ENCODE measurements at regions not wholly inside any gene's neighbourhood (a gene's known extent, or its start where the extent isn't known, plus 50 kb on each side); places are given as distances from the start of the nearest gene placed in this dataset.

DNA sequence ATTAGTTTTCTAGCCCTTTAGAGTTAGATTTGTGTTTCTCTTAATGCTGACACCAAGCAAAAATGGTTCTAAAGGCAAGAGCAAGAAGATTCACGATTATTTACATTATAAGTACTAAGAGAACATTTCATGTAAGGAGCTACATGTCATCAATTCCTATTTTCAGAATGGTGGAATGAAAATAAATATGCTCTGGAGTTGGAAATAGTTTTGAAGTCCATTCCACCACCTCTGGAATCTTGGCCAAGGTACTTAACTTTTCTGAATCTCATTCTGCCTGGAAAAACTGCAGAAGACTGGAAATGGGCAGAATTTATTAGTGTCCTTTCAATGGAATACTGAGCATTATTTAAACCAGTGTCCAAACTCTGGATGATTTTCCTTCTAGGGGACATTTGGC lies 125.1 kb upstream of the RAB11FIP2 start:
- TF ChIP-seq, protein P1, sequence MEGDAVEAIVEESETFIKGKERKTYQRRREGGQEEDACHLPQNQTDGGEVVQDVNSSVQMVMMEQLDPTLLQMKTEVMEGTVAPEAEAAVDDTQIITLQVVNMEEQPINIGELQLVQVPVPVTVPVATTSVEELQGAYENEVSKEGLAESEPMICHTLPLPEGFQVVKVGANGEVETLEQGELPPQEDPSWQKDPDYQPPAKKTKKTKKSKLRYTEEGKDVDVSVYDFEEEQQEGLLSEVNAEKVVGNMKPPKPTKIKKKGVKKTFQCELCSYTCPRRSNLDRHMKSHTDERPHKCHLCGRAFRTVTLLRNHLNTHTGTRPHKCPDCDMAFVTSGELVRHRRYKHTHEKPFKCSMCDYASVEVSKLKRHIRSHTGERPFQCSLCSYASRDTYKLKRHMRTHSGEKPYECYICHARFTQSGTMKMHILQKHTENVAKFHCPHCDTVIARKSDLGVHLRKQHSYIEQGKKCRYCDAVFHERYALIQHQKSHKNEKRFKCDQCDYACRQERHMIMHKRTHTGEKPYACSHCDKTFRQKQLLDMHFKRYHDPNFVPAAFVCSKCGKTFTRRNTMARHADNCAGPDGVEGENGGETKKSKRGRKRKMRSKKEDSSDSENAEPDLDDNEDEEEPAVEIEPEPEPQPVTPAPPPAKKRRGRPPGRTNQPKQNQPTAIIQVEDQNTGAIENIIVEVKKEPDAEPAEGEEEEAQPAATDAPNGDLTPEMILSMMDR (IDR thresholded peaks at IDR 0.05; ENCODE audit: poor library complexity), result no peak
- TF ChIP-seq EZH2phosphoT487 (IDR thresholded peaks at IDR 0.05; ENCODE audit: low read depth, severe bottlenecking, unreplicated experiment) (no peak), EZH2 (IDR thresholded peaks at IDR 0.05; ENCODE audit: borderline replicate concordance) (no peak)
